ENCODE measurements at regions not wholly inside any gene's neighbourhood (a gene's known extent, or its start where the extent isn't known, plus 50 kb on each side); places are given as distances from the start of the nearest gene placed in this dataset.

GRCh38 chr10:120993089-120993488 lies 141.9 kb downstream of the WDR11 start:
- Mint-ChIP-seq H3K27me3 (ENCODE audit: low read depth) (peaks cover 9% of the 10 kb centered on the region), H3K27ac (ENCODE audit: unreplicated experiment) (no peak overlapping the region), H3K36me3 (ENCODE audit: low read depth) (no peaks in the 10 kb centered on the region)

GRCh38 chr10:120995768-120996167 lies 144.6 kb downstream of the WDR11 start:
- Mint-ChIP-seq H3K9me3 (ENCODE audit: low read depth) (peaks cover 8% of the 10 kb centered on the region), H3K36me3 (ENCODE audit: low read depth) (no peaks in the 10 kb centered on the region), H3K27ac (ENCODE audit: unreplicated experiment) (no peak overlapping the region), H3K27me3 (ENCODE audit: low read depth) (peaks cover 6% of the 10 kb centered on the region), H3K4me3 (ENCODE audit: unreplicated experiment) (no peak overlapping the region), H3K4me1 (ENCODE audit: low read depth) (no peaks in the 10 kb centered on the region)
- no peak for DNase-seq (ENCODE audit: low spot score)
- TF ChIP-seq CTCF (IDR thresholded peaks at IDR 0.05) = peak; percentile 22

More at GRCh38 chr10:120993089-120993488, 141.9 kb downstream of the WDR11 start:
- Mint-ChIP-seq H3K4me1 (ENCODE audit: low read depth) (no peaks in the 10 kb centered on the region), H3K4me3 (ENCODE audit: unreplicated experiment) (no peak overlapping the region), H3K9me3 (ENCODE audit: low read depth) (peaks cover 11% of the 10 kb centered on the region)
- no peak for TF ChIP-seq CTCF (IDR thresholded peaks at IDR 0.05)
- no peak for DNase-seq (ENCODE audit: low spot score)

- DNase-seq (ENCODE audit: low spot score) = no peak
- no peak for TF ChIP-seq CTCF (IDR thresholded peaks at IDR 0.05)
Measured at GRCh38 chr10:120996456-120997034, 145.4 kb downstream of the WDR11 start.

GRCh38 chr10:120997313-120997712 lies 146.2 kb downstream of the WDR11 start:
- Mint-ChIP-seq H3K36me3 (ENCODE audit: low read depth) (no peaks in the 10 kb centered on the region), H3K4me3 (ENCODE audit: unreplicated experiment) (no peak overlapping the region), H3K4me1 (ENCODE audit: low read depth) (no peaks in the 10 kb centered on the region), H3K27ac (ENCODE audit: unreplicated experiment) (no peak overlapping the region), H3K27me3 (ENCODE audit: low read depth) (peaks cover 6% of the 10 kb centered on the region), H3K9me3 (ENCODE audit: low read depth) (peaks cover 3% of the 10 kb centered on the region)
- DNase-seq (ENCODE audit: low spot score) = no peak
- no peak for TF ChIP-seq CTCF (IDR thresholded peaks at IDR 0.05)

More at GRCh38 chr10:120996456-120997034, 145.4 kb downstream of the WDR11 start:
- Mint-ChIP-seq H3K9me3 (ENCODE audit: low read depth) (peaks cover 4% of the 10 kb centered on the region), H3K36me3 (ENCODE audit: low read depth) (no peaks in the 10 kb centered on the region), H3K27me3 (ENCODE audit: low read depth) (peaks cover 6% of the 10 kb centered on the region), H3K4me3 (ENCODE audit: unreplicated experiment) (no peak overlapping the region), H3K4me1 (ENCODE audit: low read depth) (no peaks in the 10 kb centered on the region), H3K27ac (ENCODE audit: unreplicated experiment) (no peak overlapping the region)

- Mint-ChIP-seq H3K4me3 (ENCODE audit: unreplicated experiment) (no peak overlapping the region), H3K4me1 (ENCODE audit: low read depth) (no peaks in the 10 kb centered on the region)
Measured at GRCh38 chr10:120997756-120998155, 146.6 kb downstream of the WDR11 start.

More at GRCh38 chr10:120997756-120998155, 146.6 kb downstream of the WDR11 start:
- Mint-ChIP-seq H3K36me3 (ENCODE audit: low read depth) (no peaks in the 10 kb centered on the region), H3K9me3 (ENCODE audit: low read depth) (peaks cover 3% of the 10 kb centered on the region), H3K27me3 (ENCODE audit: low read depth) (peaks cover 6% of the 10 kb centered on the region), H3K27ac (ENCODE audit: unreplicated experiment) (no peak overlapping the region)
- TF ChIP-seq CTCF (IDR thresholded peaks at IDR 0.05) = no peak
- DNase-seq (ENCODE audit: low spot score) = no peak

Data from chondrocyte (in vitro differentiated cells).